K562 (cell line): ENCODE measurements at regions not wholly inside any gene's neighbourhood (a gene's known extent, or its start where the extent isn't known, plus 50 kb on each side); places are given as distances from the start of the nearest gene placed in this dataset.

Experiments used
- POLR2G ChIP-seq: fragments of 200-400 bp; formaldehyde crosslinking; IDR thresholded peaks from 2 replicates; pipeline ENCODE4 v1.6.1; 2017; ENCODE audit warnings: low read depth, mild to moderate bottlenecking, antibody characterized with exemption, low read length, moderate library complexity
- ZBTB26 ChIP-seq: fragments of 450-650 bp; formaldehyde crosslinking; IDR thresholded peaks from 2 replicates; pipeline ENCODE4 v1.4.0; 2022; ENCODE audit warnings: missing genetic modification characterization
- ZNF318 ChIP-seq, 2 experiments: fragments of 450-650 bp; IDR thresholded peaks; 2 replicates each; pipeline ENCODE4 v1.6.1; 2016; ENCODE audit warnings: mild to moderate bottlenecking in 2 of 2, borderline replicate concordance in 1 of 2, low read depth in 1 of 2, moderate library complexity in 1 of 2

GRCh38 chr6:41432280-41432679, 96.9 kb downstream of the NCR2 start (continued):
- TF ChIP-seq ZNF318 (IDR thresholded peaks at IDR 0.05; ENCODE audit: borderline replicate concordance in 1 of 2, low read depth in 1 of 2) (no peak), ZBTB26 (no peak), POLR2G (no peak)
